K562 (cell line): ENCODE measurements at regions not wholly inside any gene's neighbourhood (a gene's known extent, or its start where the extent isn't known, plus 50 kb on each side); places are given as distances from the start of the nearest gene placed in this dataset.
A peak's percentile ranks its signal among the peaks of the same experiment; 100 is the strongest.

Experiments
- ARID2 ChIP-seq: fragments of 450-650 bp; IDR thresholded peaks from 2 replicates; pipeline ENCODE4 v1.6.1; 2017; ENCODE audit warnings: antibody characterized with exemption, mild to moderate bottlenecking
- MYBL2 ChIP-seq, 2 experiments: fragments of 450-650 bp in 1 of 2; sonication (generic) in 1 of 2; formaldehyde crosslinking in 1 of 2; IDR thresholded peaks; 2 replicates each; pipeline versions ENCODE4 v1.6.1 to v1.8.1; 2017 to 2022; ENCODE audit warnings: borderline replicate concordance in 1 of 2, inconsistent platforms in 1 of 2, low read depth in 1 of 2, mild to moderate bottlenecking in 1 of 2, missing genetic modification reagents in 1 of 2, moderate library complexity in 1 of 2
- SMARCA5 ChIP-seq: fragments of 450-650 bp; IDR thresholded peaks from 2 replicates; pipeline ENCODE4 v1.6.1; 2016
- STAG1 ChIP-seq: sonication (generic); formaldehyde crosslinking; IDR thresholded peaks from 2 replicates; pipeline ENCODE4 v1.5.0; 2020; ENCODE audit warnings: missing genetic modification reagents, borderline replicate concordance
- ZNF696 ChIP-seq: fragments of 250-450 bp; sonication (Bioruptor Pico); conservative IDR thresholded peaks from 2 replicates; pipeline ENCODE4 v1.4.0; 2020; ENCODE audit warnings: mild to moderate bottlenecking, moderate library complexity
- TF ChIP-seq, protein P1 (sequence below): fragments of 450-650 bp; IDR thresholded peaks from 2 replicates; pipeline ENCODE4 v1.6.1; 2017; ENCODE audit warnings: antibody characterized with exemption
- TF ChIP-seq, protein P2 (sequence below), 2 experiments: IDR thresholded peaks; 2 replicates each; pipeline ENCODE4 v1.6.1; 2012; ENCODE audit warnings: improper control_type of control experiment in 2 of 2, low read depth in 2 of 2, low read length in 2 of 2, borderline replicate concordance in 1 of 2
- TF ChIP-seq, protein P3 (sequence below): sonication (generic); formaldehyde crosslinking; IDR thresholded peaks from 2 replicates; pipeline ENCODE4 v1.8.0; 2022; ENCODE audit warnings: missing genetic modification reagents, mild to moderate bottlenecking, moderate library complexity, borderline replicate concordance
- TF ChIP-seq, protein P4 (sequence below): sonication (generic); formaldehyde crosslinking; IDR thresholded peaks from 2 replicates; pipeline ENCODE4 v1.8.0; 2022; ENCODE audit warnings: mild to moderate bottlenecking, missing genetic modification reagents, borderline replicate concordance

DNA sequence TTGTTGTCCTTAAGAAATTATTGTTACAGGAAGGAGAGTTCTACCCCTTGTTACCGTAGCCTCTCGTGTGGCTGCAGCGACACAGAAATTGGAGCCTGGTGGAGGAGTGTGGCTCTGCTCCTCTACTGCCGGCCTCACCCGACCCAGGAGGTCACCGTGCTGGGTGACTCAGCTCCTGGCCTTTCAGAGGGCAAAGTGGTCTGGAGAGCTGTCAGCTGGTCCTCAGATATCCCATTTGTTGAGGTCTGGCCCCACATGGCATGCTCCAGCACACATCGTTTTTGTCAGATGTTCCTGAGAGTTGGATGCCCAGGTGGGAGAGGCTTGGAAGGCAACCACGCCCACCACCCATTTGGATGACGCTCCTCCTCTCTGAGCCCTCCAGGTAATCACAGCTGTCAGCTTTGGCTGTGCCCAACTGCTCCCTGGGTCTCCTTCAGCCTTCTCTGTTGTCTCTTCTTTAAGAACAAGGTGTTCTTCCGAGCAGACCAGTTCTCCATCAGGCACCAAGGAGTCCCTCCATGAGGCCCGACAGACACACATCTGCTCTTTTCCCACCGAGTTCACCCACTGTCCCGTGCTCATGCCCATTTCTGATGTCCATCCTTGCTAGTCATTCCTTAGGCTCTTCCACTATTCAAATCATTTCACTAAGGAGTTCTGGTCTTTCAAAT, 80.3 kb downstream of the RAMP3 start (continued):
- TF ChIP-seq SMARCA5, result no peak
- no peak for TF ChIP-seq STAG1
- no peak for TF ChIP-seq ARID2
- TF ChIP-seq, protein P1, sequence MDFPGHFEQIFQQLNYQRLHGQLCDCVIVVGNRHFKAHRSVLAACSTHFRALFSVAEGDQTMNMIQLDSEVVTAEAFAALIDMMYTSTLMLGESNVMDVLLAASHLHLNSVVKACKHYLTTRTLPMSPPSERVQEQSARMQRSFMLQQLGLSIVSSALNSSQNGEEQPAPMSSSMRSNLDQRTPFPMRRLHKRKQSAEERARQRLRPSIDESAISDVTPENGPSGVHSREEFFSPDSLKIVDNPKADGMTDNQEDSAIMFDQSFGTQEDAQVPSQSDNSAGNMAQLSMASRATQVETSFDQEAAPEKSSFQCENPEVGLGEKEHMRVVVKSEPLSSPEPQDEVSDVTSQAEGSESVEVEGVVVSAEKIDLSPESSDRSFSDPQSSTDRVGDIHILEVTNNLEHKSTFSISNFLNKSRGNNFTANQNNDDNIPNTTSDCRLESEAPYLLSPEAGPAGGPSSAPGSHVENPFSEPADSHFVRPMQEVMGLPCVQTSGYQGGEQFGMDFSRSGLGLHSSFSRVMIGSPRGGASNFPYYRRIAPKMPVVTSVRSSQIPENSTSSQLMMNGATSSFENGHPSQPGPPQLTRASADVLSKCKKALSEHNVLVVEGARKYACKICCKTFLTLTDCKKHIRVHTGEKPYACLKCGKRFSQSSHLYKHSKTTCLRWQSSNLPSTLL, result no peak
- TF ChIP-seq MYBL2 (IDR thresholded peaks at IDR 0.05; ENCODE audit: low read depth), result no peak
- TF ChIP-seq MYBL2 (CRISPR knock-in tag; IDR thresholded peaks at IDR 0.05; ENCODE audit: borderline replicate concordance), result no peak
- TF ChIP-seq, protein P2, sequence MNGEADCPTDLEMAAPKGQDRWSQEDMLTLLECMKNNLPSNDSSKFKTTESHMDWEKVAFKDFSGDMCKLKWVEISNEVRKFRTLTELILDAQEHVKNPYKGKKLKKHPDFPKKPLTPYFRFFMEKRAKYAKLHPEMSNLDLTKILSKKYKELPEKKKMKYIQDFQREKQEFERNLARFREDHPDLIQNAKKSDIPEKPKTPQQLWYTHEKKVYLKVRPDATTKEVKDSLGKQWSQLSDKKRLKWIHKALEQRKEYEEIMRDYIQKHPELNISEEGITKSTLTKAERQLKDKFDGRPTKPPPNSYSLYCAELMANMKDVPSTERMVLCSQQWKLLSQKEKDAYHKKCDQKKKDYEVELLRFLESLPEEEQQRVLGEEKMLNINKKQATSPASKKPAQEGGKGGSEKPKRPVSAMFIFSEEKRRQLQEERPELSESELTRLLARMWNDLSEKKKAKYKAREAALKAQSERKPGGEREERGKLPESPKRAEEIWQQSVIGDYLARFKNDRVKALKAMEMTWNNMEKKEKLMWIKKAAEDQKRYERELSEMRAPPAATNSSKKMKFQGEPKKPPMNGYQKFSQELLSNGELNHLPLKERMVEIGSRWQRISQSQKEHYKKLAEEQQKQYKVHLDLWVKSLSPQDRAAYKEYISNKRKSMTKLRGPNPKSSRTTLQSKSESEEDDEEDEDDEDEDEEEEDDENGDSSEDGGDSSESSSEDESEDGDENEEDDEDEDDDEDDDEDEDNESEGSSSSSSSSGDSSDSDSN (IDR thresholded peaks at IDR 0.05; ENCODE audit: borderline replicate concordance in 1 of 2, low read depth in 2 of 2, low read length in 2 of 2), result 0 out of 4 replicates have a peak, but pooled peaks of 1 of the 2 experiments have one; percentile 51
- TF ChIP-seq, protein P3, sequence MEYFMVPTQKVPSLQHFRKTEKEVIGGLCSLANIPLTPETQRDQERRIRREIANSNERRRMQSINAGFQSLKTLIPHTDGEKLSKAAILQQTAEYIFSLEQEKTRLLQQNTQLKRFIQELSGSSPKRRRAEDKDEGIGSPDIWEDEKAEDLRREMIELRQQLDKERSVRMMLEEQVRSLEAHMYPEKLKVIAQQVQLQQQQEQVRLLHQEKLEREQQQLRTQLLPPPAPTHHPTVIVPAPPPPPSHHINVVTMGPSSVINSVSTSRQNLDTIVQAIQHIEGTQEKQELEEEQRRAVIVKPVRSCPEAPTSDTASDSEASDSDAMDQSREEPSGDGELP (CRISPR knock-in tag), result peak; percentile 62; the same call in 1 of the 2 replicates
- TF ChIP-seq, protein P4, sequence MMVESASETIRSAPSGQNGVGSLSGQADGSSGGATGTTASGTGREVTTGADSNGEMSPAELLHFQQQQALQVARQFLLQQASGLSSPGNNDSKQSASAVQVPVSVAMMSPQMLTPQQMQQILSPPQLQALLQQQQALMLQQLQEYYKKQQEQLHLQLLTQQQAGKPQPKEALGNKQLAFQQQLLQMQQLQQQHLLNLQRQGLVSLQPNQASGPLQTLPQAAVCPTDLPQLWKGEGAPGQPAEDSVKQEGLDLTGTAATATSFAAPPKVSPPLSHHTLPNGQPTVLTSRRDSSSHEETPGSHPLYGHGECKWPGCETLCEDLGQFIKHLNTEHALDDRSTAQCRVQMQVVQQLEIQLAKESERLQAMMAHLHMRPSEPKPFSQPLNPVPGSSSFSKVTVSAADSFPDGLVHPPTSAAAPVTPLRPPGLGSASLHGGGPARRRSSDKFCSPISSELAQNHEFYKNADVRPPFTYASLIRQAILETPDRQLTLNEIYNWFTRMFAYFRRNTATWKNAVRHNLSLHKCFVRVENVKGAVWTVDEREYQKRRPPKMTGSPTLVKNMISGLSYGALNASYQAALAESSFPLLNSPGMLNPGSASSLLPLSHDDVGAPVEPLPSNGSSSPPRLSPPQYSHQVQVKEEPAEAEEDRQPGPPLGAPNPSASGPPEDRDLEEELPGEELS (CRISPR knock-in tag), result no peak
- TF ChIP-seq ZNF696 (CRISPR knock-in tag), result no peak
- TF ChIP-seq, all 486 proteins: peak for 10
